ENCODE measurements at regions not wholly inside any gene's neighbourhood (a gene's known extent, or its start where the extent isn't known, plus 50 kb on each side); places are given as distances from the start of the nearest gene placed in this dataset. TPM values are rescaled to one million over a fixed set of nuclear protein-coding genes. Genes with fewer than 3 reads are reported as not detected.

GRCh38 chr2:215487002-215487372, 51.1 kb upstream of the FN1 start:
- H3K9me3 ChIP-seq (ENCODE audit: control insufficient read depth in 4 of 4, low read length in 3 of 4) = no peaks in the 10 kb centered on the region
- H3K9ac ChIP-seq (ENCODE audit: low read depth in 1 of 2, low read length in 2 of 2) = no peak overlapping the region
- no peaks in the 10 kb centered on the region for H3K36me3 ChIP-seq (ENCODE audit: control insufficient read depth in 4 of 4, insufficient read depth in 3 of 4, low read depth in 1 of 4, low read length in 3 of 4)
- H3K27me3 ChIP-seq (ENCODE audit: control insufficient read depth in 4 of 4, insufficient read depth in 4 of 4, low read length in 3 of 4) = no peaks in the 10 kb centered on the region
- WGBS = 86% methylated on average over 4 of the region's 4 CpGs
- DNase-seq (ENCODE audit: low spot score) = no peak
- no peak overlapping the region for H3K4me3 ChIP-seq (ENCODE audit: low read depth in 1 of 3, low read length in 3 of 3)
- TF ChIP-seq NR2F2 (IDR thresholded peaks at IDR 0.05) (no peak), RXRA (IDR thresholded peaks at IDR 0.05) (no peak), RAD21 (IDR thresholded peaks at IDR 0.05) (no peak), YY1 (IDR thresholded peaks at IDR 0.05) (no peak), SP1 (IDR thresholded peaks at IDR 0.05) (no peak)
- H3K27ac ChIP-seq (ENCODE audit: low read depth in 1 of 2, low read length in 2 of 2) = no peak overlapping the region
- no peaks in the 10 kb centered on the region for H3K4me1 ChIP-seq (ENCODE audit: control insufficient read depth in 4 of 4, insufficient read depth in 4 of 4, low read length in 3 of 4)

DNA sequence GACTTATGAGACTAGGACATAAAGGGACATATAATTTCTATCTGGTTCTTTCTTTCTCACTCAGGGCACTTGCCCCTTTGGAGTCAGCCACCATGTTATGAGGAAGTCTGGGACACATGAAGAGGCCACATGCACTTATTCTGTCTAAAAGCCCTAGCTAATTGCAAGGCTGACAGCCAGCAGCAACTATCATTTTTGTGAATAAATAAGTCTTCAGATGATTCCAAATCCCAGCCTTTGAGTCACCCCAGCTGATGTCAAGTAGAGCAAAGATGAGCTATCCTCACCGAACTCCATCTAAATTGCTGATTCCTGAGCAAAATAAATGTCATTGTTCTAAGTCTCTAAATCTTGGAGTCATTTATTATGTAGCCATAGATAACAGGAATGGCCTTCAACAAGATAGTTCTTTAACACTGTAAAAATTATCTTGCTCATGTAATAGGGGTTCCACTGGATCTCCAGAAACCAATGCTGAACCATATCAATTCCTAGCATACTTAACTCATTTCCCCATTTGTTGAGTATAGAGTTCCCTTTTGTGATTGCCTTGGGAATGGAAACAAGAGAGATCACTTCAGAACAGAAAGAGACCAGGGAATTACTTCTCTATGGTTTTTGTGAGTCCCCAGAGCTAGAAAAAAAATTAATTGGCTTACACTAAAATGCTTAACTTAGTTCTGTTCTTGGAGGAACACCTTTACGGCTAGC, 50.6 kb upstream of the FN1 start:
- Histone ChIP-seq H3K4me3 (ENCODE audit: low read depth in 1 of 3, low read length in 3 of 3) (no peak overlapping the region), H3K4me1 (ENCODE audit: control insufficient read depth in 4 of 4, insufficient read depth in 4 of 4, low read length in 3 of 4) (no peaks in the 10 kb centered on the region), H3K27me3 (ENCODE audit: control insufficient read depth in 4 of 4, insufficient read depth in 4 of 4, low read length in 3 of 4) (no peaks in the 10 kb centered on the region), H3K9ac (ENCODE audit: low read depth in 1 of 2, low read length in 2 of 2) (no peak overlapping the region), H3K27ac (ENCODE audit: low read depth in 1 of 2, low read length in 2 of 2) (no peak overlapping the region), H3K36me3 (ENCODE audit: control insufficient read depth in 4 of 4, insufficient read depth in 3 of 4, low read depth in 1 of 4, low read length in 3 of 4) (no peaks in the 10 kb centered on the region), H3K9me3 (ENCODE audit: control insufficient read depth in 4 of 4, low read length in 3 of 4) (no peaks in the 10 kb centered on the region)
- no peak for DNase-seq (ENCODE audit: low spot score)
- no peak for TF ChIP-seq FOXA1 (IDR thresholded peaks at IDR 0.05)
- WGBS = 93% methylated on average over 2 of the region's 2 CpGs

Small RNA genes in the stretch of these regions (small RNA-seq; reads per million reads assigned to genes)
- gene AC093850.1 = not detected

All from liver (tissue), 8 donors.